ENCODE measurements at regions not wholly inside any gene's neighbourhood (a gene's known extent, or its start where the extent isn't known, plus 50 kb on each side); places are given as distances from the start of the nearest gene placed in this dataset.

- H3K9me2 ChIP-seq (ENCODE audit: insufficient read depth, low read length) = no peaks in the 10 kb centered on the region
- no peaks in the 10 kb centered on the region for H3K79me2 ChIP-seq (replicated peaks; ENCODE audit: insufficient read depth, low read length)
- H4K20me1 ChIP-seq (ENCODE audit: insufficient read depth) = no peaks in the 10 kb centered on the region
- no peak overlapping the region for H3K9ac ChIP-seq (ENCODE audit: low read length)
- no peaks in the 10 kb centered on the region for H3K27me3 ChIP-seq (ENCODE audit: insufficient read depth, low read depth, low read length)
- H3K4me3 ChIP-seq (ENCODE audit: low read length) = no peak overlapping the region
- H3F3A ChIP-seq (ENCODE audit: insufficient read depth, low read length, poor library complexity, severe bottlenecking) = no peaks in the 10 kb centered on the region
- no peak overlapping the region for H3K27ac ChIP-seq (ENCODE audit: low read length)
- H3K36me3 ChIP-seq (ENCODE audit: insufficient read depth, low read length) = no peaks in the 10 kb centered on the region
- TF ChIP-seq MXI1 (conservative IDR thresholded peaks at IDR 0.05; ENCODE audit: poor library complexity, severe bottlenecking) (no peak), POLR2AphosphoS5 (IDR thresholded peaks at IDR 0.05) (no peak), TAF1 (IDR thresholded peaks at IDR 0.05; ENCODE audit: low read depth) (no peak), RAD21 (conservative IDR thresholded peaks at IDR 0.05) (no peak), REST (IDR thresholded peaks at IDR 0.05; ENCODE audit: borderline replicate concordance) (no peak), EZH2 (IDR thresholded peaks at IDR 0.05; ENCODE audit: borderline replicate concordance, insufficient read depth, low read length, poor library complexity, severe bottlenecking) (no peak), EP300 (conservative IDR thresholded peaks at IDR 0.05; ENCODE audit: poor library complexity, severe bottlenecking) (no peak), CTCF (IDR thresholded peaks at IDR 0.05; ENCODE audit: poor library complexity, severe bottlenecking) (no peak), SMC3 (conservative IDR thresholded peaks at IDR 0.05; ENCODE audit: poor library complexity) (no peak)
- no peak overlapping the region for H2AFZ ChIP-seq (ENCODE audit: low read depth, low read length)
- no peak overlapping the region for H3K4me2 ChIP-seq (ENCODE audit: low read length)
- no peaks in the 10 kb centered on the region for H3K9me3 ChIP-seq (ENCODE audit: low read length)
Measured at GRCh38 chr1:178023181-178023618, 53.3 kb upstream of the SEC16B start.

- Histone ChIP-seq H3F3A (ENCODE audit: insufficient read depth, low read length, poor library complexity, severe bottlenecking) (no peaks in the 10 kb centered on the region), H3K9ac (ENCODE audit: low read length) (no peak overlapping the region), H3K79me2 (replicated peaks; ENCODE audit: insufficient read depth, low read length) (no peaks in the 10 kb centered on the region), H3K27ac (ENCODE audit: low read length) (no peak overlapping the region), H3K4me2 (ENCODE audit: low read length) (no peak overlapping the region), H3K27me3 (ENCODE audit: insufficient read depth, low read depth, low read length) (no peaks in the 10 kb centered on the region), H4K20me1 (ENCODE audit: insufficient read depth) (no peaks in the 10 kb centered on the region), H3K9me2 (ENCODE audit: insufficient read depth, low read length) (no peaks in the 10 kb centered on the region), H3K36me3 (ENCODE audit: insufficient read depth, low read length) (no peaks in the 10 kb centered on the region), H3K4me3 (ENCODE audit: low read length) (no peak overlapping the region), H2AFZ (ENCODE audit: low read depth, low read length) (no peak overlapping the region), H3K9me3 (ENCODE audit: low read length) (no peaks in the 10 kb centered on the region)
- TF ChIP-seq CTCF (IDR thresholded peaks at IDR 0.05; ENCODE audit: poor library complexity, severe bottlenecking) (no peak), SMC3 (conservative IDR thresholded peaks at IDR 0.05; ENCODE audit: poor library complexity) (no peak)
Measured at GRCh38 chr1:178024504-178024903, 54.6 kb upstream of the SEC16B start.
